HG03442 (cell line): ENCODE measurements at regions not wholly inside any gene's neighbourhood (a gene's known extent, or its start where the extent isn't known, plus 50 kb on each side); places are given as distances from the start of the nearest gene placed in this dataset.
"Not testable (repeated sequence)": the region's sequence is repeated elsewhere in the genome, so short reads cannot be mapped to it uniquely, and the experiment has no call there.

Experiments
- ATAC-seq: cut with Tn5 transposase; IDR thresholded peaks from one replicate; pipeline ENCODE4 v1.9.1; 2021; ENCODE audit warnings: mild to moderate bottlenecking, moderate library complexity; ENCODE audit not compliant: unreplicated experiment

DNA sequence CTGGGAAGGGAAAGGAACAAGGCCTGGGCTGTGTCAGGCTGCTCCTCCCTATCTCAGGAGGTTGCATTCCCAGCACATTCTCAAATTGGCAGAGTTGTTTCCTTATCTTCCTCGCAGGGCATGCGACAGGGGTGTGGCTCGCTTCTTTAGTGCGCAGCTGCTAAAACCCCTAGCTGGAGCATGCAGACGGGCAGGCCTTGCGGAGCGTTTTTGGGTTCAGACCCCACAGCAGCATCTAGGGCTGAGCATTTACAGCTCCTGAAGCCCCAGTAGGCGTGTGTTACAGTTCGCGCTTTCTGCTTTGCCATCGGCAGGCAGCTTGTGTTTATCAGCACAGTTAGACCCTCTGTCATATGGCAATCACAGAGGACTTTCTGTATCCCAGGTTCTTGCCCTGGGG lies 392.4 kb downstream of the TECRL start:
- no peak for ATAC-seq

GRCh38 chr4:64014647-64015046 lies 394.6 kb downstream of the TECRL start:
- ATAC-seq = no peak

DNA sequence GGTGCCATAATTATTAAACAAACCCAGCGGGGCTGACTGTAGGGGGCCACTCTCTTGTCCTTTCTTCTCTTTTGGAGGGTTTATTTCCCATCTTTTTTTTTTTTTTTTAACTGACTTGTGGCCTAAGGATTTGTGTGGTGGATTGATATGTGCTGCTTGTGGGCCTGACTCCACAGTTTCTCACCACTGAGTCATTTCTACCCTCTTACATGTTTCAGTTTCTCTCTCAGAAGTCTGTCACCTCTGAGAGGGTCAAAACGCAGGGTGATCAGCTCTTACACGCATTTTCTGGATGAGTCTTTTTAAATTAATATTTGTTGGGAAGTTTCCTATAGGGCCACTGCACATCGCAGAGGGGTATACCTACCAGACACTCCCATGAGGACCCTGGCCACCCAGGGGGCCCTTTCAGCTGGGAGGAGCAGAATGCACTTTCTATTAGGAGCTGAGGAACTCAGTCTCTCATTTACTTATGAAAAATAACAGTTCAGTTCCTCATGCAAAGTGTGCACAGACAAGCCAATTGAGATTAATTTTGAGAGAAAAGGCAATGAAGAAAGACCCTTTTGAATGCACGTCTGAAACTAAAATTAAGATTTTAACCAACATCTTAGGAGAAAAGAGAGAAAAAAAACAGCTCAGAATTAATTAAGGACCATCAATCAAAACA lies 407.9 kb downstream of the TECRL start:
- peak; percentile 90 for ATAC-seq

GRCh38 chr4:64000241-64000640 lies 409.0 kb downstream of the TECRL start:
- no peak for ATAC-seq

DNA sequence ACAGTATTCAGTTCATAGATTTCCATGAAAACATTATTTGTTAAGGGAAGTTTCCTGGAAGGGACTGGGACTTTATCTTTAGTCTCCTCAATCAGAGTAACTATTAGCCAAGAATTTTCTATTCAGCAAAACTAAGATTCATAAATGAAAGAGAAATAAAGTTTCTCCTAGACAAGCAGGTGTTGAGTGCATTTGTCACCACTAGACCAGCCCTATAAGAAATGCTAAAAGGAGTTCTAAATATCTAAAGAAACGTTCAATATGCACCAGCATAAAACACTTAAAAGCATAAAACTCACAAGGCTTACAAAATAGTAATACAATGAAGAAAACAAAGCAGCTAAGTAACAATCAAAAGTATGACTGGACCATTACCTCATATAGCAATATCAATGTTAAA lies 423.0 kb downstream of the TECRL start:
- no peak for ATAC-seq

- ATAC-seq = no peak
Observed at GRCh38 chr4:63983224-63983623, 426.0 kb downstream of the TECRL start.

DNA sequence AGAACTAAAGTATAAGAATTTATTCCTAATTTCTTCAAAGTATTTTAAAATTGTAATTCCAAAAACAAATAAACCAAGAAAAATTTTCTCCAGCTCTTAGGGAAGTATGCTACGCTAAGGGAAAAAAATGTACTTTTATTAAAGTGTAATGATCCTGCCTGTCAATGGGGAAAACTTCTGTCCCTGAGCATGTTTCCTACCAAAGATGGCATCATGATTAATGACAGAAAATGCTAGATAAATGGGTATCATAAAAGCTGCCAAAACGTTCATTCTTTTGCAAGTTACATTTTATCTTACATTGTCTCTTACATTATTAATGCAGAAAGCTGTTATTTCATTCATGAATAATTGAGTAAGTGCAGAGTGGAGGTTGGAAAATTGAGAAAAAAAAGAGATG lies 443.4 kb downstream of the TECRL start:
- ATAC-seq = no peak

GRCh38 chr4:63942706-63943286 lies 466.5 kb downstream of the TECRL start:
- ATAC-seq = not testable (repeated sequence)

- no peak for ATAC-seq
Observed at GRCh38 chr4:63937961-63938360, 471.3 kb downstream of the TECRL start.

- no peak for ATAC-seq
Observed at GRCh38 chr4:63922146-63922545, 487.1 kb downstream of the TECRL start.

DNA sequence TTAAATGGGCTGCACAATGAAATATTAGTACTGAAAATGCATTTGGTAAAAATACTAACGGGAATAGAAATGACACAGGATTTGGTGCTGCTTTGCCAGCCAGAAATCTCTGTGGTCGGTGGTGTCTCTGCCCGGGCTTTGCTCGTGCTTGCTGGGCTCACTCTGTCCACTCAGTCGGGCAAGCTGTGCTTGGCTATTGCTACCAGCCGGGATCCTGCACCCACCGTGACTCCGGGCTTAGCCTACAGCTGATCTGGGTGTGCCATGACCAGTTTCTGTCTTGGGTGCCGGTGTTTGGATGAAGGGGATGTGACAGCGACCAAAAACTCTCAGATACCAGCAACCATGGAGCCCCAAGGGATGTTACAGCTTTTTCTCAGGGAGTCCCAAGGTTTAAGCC lies 487.7 kb downstream of the TECRL start:
- no peak for ATAC-seq

DNA sequence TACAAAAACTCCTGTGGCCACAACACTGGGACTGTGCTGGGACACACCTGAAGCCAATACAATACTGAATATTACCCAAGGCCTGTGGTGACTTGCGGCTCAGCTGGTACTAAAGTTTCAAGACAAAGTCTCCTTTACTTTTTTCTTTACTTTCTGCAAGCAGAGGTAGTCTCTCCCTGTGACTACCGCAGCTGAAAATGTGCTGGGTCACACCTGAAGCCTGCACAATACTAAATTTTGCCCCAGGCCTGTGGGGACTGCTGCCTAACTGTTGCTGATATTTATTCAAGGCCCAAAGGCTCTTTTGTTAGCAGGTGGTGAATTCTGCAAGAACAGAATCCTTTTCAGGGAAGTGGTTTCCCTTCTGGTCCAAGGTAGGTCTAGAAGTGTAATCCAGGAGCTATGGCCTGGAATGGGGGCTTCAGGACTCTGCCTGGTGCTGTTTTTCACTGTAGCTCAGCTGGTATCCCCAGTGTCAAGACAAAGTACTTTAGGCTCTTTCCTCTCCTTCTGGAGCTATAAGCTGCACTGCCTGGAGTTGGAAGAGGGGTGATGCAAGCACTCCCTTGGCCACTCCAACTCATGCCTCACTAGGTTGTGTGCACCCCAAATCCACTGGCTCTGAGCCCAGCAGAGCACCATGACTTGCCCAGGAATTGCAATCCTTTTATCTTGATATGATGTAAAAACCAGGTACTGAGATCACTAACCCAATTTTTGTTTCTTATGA lies 489.4 kb downstream of the TECRL start:
- ATAC-seq = no peak

- ATAC-seq = no peak
Observed at GRCh38 chr4:63906660-63907183, 502.5 kb downstream of the TECRL start.

GRCh38 chr4:63904201-63904600 lies 505.0 kb downstream of the TECRL start:
- no peak for ATAC-seq

DNA sequence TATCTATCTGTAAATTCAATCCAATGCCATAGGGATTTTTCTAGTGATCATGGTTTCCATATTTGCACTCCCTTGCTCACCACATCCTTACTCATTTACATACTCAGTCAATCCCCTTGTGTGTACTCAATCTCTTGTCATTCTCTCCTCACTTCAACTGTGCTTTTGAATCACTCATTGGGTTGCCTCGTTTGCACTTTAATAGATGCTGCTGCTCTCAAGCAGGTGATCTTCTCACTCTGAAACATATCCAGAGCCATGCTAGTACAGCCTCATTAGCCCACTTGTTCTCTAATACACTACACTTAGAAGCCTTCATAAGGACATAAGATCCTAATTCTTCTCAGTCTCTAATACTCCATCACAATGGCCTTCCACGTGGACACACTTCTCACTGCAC lies 507.9 kb downstream of the TECRL start:
- no peak for ATAC-seq

- ATAC-seq = no peak
Observed at GRCh38 chr4:63898961-63899360, 510.3 kb downstream of the TECRL start.

DNA sequence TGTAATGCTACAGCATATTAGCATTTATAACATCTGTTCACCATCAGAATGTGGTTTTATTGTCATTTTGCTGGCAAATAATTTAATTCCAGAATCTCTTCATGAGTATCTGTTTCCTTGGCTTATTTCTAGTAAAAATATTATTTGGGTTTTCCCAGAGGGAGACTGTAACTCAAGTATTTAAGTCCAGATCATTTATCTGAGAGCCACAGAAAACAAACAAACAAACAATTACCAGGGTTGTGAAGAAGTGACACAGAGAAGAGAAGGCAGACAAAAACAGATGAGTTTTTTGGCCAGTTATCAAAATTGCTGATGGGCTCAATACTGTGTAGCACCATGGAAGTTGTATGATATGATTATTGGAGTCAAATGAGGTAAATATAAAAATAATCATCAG lies 515.1 kb downstream of the TECRL start:
- no peak for ATAC-seq

DNA sequence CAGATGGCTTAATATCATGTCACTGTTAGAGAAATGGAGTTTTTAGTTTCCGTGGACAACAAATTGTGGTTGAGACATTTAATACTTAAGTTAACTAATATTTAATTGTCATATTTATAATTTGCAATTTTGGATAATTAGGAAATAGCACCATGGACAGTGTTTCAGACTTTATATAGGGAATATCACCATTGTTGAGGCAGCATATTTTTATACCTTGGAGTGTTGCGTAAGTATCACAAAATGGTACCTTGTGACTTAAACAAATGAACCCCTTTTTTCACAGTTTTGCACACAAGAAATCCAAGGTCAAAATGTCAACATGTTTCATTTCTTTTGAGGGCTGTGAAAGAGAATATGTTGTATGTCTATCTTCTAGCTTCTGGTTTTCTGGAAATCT lies 539.9 kb downstream of the TECRL start:
- ATAC-seq = no peak

- ATAC-seq = no peak
Observed at GRCh38 chr4:63851496-63851895, 557.8 kb downstream of the TECRL start.

DNA sequence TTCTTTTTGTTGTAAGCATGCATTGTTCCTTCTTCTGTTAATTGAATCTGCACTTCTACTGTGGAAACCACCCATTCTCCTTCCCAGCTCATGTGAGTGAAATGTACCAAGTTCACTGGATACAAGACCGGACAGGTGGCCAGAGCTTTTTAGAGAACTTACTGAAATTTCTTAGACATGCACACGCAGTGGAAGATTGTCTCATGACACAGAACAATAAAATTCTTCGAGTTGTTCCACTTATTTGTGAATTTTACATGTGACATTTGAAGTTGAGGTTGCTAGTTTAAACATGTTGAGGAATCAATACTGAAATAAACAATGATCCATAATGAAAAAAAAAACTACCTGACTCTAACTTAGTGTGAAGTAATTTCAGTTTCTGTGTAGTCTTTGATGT lies 568.0 kb downstream of the TECRL start:
- no peak for ATAC-seq

- ATAC-seq = no peak
Observed at GRCh38 chr4:63831590-63832155, 577.6 kb downstream of the TECRL start.
